ENCODE measurements at regions not wholly inside any gene's neighbourhood (a gene's known extent, or its start where the extent isn't known, plus 50 kb on each side); places are given as distances from the start of the nearest gene placed in this dataset.

GRCh38 chr18:25825979-25826776, 264.2 kb downstream of the SS18 start:
- Histone ChIP-seq H3K27ac (ENCODE audit: insufficient read depth, low read length) (no peak overlapping the region), H3K27me3 (ENCODE audit: control insufficient read depth, insufficient read depth, low read length) (no peaks in the 10 kb centered on the region), H2AFZ (ENCODE audit: low read length) (no peak overlapping the region), H3K4me1 (ENCODE audit: control insufficient read depth, extremely low read depth, insufficient read depth, low read length) (no peaks in the 10 kb centered on the region), H3K4me3 (replicated peaks in 1 of 4; ENCODE audit: control extremely low read depth in 1 of 4, insufficient read depth in 1 of 4, low read depth in 3 of 4, low read length in 4 of 4) (no peak overlapping the region), H4K20me1 (ENCODE audit: control insufficient read depth, extremely low read depth, insufficient read depth, low read length) (no peaks in the 10 kb centered on the region), H3K9ac (ENCODE audit: insufficient read depth, low read length) (no peak overlapping the region), H3K9me3 (ENCODE audit: control insufficient read depth, insufficient read depth, low read depth, low read length) (no peaks in the 10 kb centered on the region), H3K4me2 (ENCODE audit: extremely low read depth, insufficient read depth, low read length) (no peak overlapping the region), H3K79me2 (ENCODE audit: control insufficient read depth, insufficient read depth, low read length) (no peaks in the 10 kb centered on the region), H3K36me3 (ENCODE audit: control insufficient read depth, insufficient read depth, low read length) (no peaks in the 10 kb centered on the region)
- peak in 1 of 2 donors; percentile 47 for DNase-seq (ENCODE audit: low read depth in 2 of 2)
- no peak for TF ChIP-seq EZH2 (IDR thresholded peaks at IDR 0.05; ENCODE audit: low read length, missing control alignments)
- TF ChIP-seq, protein P1, sequence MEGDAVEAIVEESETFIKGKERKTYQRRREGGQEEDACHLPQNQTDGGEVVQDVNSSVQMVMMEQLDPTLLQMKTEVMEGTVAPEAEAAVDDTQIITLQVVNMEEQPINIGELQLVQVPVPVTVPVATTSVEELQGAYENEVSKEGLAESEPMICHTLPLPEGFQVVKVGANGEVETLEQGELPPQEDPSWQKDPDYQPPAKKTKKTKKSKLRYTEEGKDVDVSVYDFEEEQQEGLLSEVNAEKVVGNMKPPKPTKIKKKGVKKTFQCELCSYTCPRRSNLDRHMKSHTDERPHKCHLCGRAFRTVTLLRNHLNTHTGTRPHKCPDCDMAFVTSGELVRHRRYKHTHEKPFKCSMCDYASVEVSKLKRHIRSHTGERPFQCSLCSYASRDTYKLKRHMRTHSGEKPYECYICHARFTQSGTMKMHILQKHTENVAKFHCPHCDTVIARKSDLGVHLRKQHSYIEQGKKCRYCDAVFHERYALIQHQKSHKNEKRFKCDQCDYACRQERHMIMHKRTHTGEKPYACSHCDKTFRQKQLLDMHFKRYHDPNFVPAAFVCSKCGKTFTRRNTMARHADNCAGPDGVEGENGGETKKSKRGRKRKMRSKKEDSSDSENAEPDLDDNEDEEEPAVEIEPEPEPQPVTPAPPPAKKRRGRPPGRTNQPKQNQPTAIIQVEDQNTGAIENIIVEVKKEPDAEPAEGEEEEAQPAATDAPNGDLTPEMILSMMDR (conservative IDR thresholded peaks at IDR 0.05 in 1 of 2, IDR thresholded peaks at IDR 0.05 in 1 of 2; ENCODE audit: low read depth in 1 of 2, low read length in 2 of 2): no peak

- TF ChIP-seq EZH2 (IDR thresholded peaks at IDR 0.05; ENCODE audit: low read length, missing control alignments): no peak
- TF ChIP-seq, protein P1 (conservative IDR thresholded peaks at IDR 0.05 in 1 of 2, IDR thresholded peaks at IDR 0.05 in 1 of 2; ENCODE audit: low read depth in 1 of 2, low read length in 2 of 2): no peak
Observed at GRCh38 chr18:25825056-25825455, 265.4 kb downstream of the SS18 start.

DNA sequence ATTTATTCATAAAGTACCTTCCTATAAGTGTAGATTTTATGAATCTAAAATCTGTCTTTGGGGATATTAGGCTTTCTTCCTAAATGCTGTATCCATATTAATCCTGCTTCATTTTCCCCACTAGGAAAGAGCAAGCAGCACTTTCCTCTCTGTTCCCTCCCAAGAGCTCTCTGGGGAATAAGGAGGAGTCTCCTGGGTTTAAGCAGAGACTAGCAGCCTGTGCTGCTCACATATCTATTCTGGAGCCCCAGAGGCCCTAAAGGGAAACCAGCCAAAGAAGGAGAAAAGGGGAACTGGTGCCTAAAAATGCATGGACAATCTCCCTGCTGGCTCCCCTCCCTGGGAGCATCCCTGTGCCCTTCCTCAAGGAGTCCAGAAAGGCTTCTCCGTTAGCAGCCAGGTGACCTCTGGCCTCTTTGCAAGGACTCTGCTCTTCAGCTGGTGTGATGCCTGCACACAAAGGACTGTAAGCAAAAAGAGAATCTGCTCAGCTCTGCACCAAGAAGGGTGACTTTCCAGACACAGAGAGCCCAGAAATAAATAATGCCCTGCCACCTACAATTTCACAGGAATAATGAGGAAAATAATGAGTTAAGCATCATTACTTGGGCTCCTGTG, 270.6 kb downstream of the SS18 start:
- Histone ChIP-seq H3K4me1 (ENCODE audit: control insufficient read depth, extremely low read depth, insufficient read depth, low read length) (no peaks in the 10 kb centered on the region), H3K4me2 (ENCODE audit: extremely low read depth, insufficient read depth, low read length) (no peak overlapping the region), H3K4me3 (replicated peaks in 1 of 4; ENCODE audit: control extremely low read depth in 1 of 4, insufficient read depth in 1 of 4, low read depth in 3 of 4, low read length in 4 of 4) (no peak overlapping the region), H3K9ac (ENCODE audit: insufficient read depth, low read length) (no peak overlapping the region), H3K79me2 (ENCODE audit: control insufficient read depth, insufficient read depth, low read length) (no peaks in the 10 kb centered on the region), H2AFZ (ENCODE audit: low read length) (no peak overlapping the region), H3K36me3 (ENCODE audit: control insufficient read depth, insufficient read depth, low read length) (no peaks in the 10 kb centered on the region), H3K27ac (ENCODE audit: insufficient read depth, low read length) (no peak overlapping the region), H3K27me3 (ENCODE audit: control insufficient read depth, insufficient read depth, low read length) (no peaks in the 10 kb centered on the region), H4K20me1 (ENCODE audit: control insufficient read depth, extremely low read depth, insufficient read depth, low read length) (no peaks in the 10 kb centered on the region), H3K9me3 (ENCODE audit: control insufficient read depth, insufficient read depth, low read depth, low read length) (no peaks in the 10 kb centered on the region)
- DNase-seq (ENCODE audit: low read depth in 2 of 2): no peak
- TF ChIP-seq, protein P1 (conservative IDR thresholded peaks at IDR 0.05 in 1 of 2, IDR thresholded peaks at IDR 0.05 in 1 of 2; ENCODE audit: low read depth in 1 of 2, low read length in 2 of 2): no peak
- TF ChIP-seq EZH2 (IDR thresholded peaks at IDR 0.05; ENCODE audit: low read length, missing control alignments): no peak

More at GRCh38 chr18:25825056-25825455, 265.4 kb downstream of the SS18 start:
- no peaks in the 10 kb centered on the region for H3K4me1 ChIP-seq (ENCODE audit: control insufficient read depth, extremely low read depth, insufficient read depth, low read length)
- peak overlapping the region; percentile 38 for H2AFZ ChIP-seq (ENCODE audit: low read length)
- no peaks in the 10 kb centered on the region for H3K79me2 ChIP-seq (ENCODE audit: control insufficient read depth, insufficient read depth, low read length)
- DNase-seq (ENCODE audit: low read depth in 2 of 2): peak in 1 of 2 donors; percentile 45
- no peak overlapping the region for H3K9ac ChIP-seq (ENCODE audit: insufficient read depth, low read length)
- H3K9me3 ChIP-seq (ENCODE audit: control insufficient read depth, insufficient read depth, low read depth, low read length): no peaks in the 10 kb centered on the region
- no peak overlapping the region for H3K27ac ChIP-seq (ENCODE audit: insufficient read depth, low read length)
- no peaks in the 10 kb centered on the region for H4K20me1 ChIP-seq (ENCODE audit: control insufficient read depth, extremely low read depth, insufficient read depth, low read length)
- H3K4me2 ChIP-seq (ENCODE audit: extremely low read depth, insufficient read depth, low read length): no peak overlapping the region
- H3K36me3 ChIP-seq (ENCODE audit: control insufficient read depth, insufficient read depth, low read length): no peaks in the 10 kb centered on the region
- no peaks in the 10 kb centered on the region for H3K27me3 ChIP-seq (ENCODE audit: control insufficient read depth, insufficient read depth, low read length)
- H3K4me3 ChIP-seq (replicated peaks in 1 of 4; ENCODE audit: control extremely low read depth in 1 of 4, insufficient read depth in 1 of 4, low read depth in 3 of 4, low read length in 4 of 4): no peak overlapping the region
